ENCODE measurements at regions not wholly inside any gene's neighbourhood (a gene's known extent, or its start where the extent isn't known, plus 50 kb on each side); places are given as distances from the start of the nearest gene placed in this dataset.
"Not testable (repeated sequence)": the region's sequence is repeated elsewhere in the genome, so short reads cannot be mapped to it uniquely, and the experiment has no call there.

DNA sequence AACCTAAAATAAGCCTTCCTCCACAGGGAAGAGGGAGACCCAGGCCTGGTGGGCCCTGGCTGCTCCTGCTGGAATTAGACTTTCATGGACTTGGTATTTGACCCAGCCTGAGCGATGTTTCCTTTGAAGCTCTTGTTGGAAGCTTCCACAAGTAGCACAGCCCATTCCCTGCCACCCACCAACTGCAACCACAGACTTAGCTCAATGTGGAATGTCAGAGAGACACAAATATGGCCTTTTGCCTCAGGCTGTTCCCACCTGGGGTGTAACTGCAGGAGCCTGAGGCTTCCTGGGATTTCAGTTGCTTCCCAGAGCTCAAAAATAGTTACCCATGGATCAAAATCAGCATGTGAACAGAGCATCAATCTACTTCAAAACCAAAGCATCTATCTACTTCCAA is 70.3 kb upstream of the LHFPL2 start:
- no peak overlapping the region for H3K4me3 ChIP-seq (ENCODE audit: low read depth, low read length)
- no peak for DNase-seq (ENCODE audit: low read depth)
- TF ChIP-seq POLR2A (IDR thresholded peaks at IDR 0.05; ENCODE audit: extremely low read depth, insufficient read length) = no peak
- no peak for TF ChIP-seq MYC (IDR thresholded peaks at IDR 0.05; ENCODE audit: low read depth, low read length)
- TF ChIP-seq, protein P1, sequence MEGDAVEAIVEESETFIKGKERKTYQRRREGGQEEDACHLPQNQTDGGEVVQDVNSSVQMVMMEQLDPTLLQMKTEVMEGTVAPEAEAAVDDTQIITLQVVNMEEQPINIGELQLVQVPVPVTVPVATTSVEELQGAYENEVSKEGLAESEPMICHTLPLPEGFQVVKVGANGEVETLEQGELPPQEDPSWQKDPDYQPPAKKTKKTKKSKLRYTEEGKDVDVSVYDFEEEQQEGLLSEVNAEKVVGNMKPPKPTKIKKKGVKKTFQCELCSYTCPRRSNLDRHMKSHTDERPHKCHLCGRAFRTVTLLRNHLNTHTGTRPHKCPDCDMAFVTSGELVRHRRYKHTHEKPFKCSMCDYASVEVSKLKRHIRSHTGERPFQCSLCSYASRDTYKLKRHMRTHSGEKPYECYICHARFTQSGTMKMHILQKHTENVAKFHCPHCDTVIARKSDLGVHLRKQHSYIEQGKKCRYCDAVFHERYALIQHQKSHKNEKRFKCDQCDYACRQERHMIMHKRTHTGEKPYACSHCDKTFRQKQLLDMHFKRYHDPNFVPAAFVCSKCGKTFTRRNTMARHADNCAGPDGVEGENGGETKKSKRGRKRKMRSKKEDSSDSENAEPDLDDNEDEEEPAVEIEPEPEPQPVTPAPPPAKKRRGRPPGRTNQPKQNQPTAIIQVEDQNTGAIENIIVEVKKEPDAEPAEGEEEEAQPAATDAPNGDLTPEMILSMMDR (IDR thresholded peaks at IDR 0.05; ENCODE audit: low read depth, low read length) = no peak
- TF ChIP-seq, protein P2, sequence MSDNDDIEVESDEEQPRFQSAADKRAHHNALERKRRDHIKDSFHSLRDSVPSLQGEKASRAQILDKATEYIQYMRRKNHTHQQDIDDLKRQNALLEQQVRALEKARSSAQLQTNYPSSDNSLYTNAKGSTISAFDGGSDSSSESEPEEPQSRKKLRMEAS (IDR thresholded peaks at IDR 0.05; ENCODE audit: low read depth, low read length) = no peak

DNA sequence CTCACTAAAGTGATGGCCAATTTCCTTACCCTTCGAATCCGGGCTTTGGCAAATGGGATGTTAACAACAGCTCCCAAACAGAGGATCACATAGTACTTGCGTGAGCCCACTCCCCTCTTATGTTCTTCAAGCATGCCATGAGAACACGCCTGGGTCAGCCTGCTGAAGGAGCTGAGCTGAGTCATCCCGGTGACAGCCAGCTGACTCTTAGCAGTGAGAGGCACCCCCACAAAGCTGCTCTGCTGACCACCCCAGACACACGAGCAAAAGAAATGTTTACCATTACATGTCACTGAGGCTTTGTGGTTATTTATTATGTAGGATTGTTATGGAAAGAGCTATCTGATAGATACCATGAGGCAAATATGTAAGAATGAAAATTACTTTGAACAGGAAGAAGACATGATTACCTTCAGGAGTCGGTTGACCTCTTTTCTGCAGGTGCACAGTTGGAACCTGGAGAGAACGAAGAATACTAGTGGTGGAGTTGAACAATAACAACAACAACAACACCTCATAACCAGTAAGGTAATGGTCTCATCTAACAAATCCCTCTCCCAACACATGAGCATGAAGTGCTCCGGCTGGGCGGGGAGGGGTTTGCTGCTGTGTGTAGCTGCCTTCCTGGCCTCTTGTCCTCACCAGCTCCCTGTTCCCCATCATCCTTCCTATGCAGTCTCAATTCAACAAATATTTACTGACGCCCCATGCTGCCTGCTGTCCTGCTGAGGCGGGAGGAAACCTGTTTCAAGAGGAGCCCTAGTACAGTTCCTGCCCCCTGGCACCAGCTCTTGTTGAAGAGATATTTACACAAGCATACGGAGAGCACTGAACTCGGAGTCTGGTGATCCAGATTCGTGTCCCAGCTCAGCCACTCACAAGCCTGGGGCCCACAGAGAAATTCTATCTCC is 69.4 kb upstream of the LHFPL2 start:
- DNase-seq (ENCODE audit: low read depth) = no peak
- no peak overlapping the region for H3K4me3 ChIP-seq (ENCODE audit: low read depth, low read length)
- TF ChIP-seq POLR2A (IDR thresholded peaks at IDR 0.05; ENCODE audit: extremely low read depth, insufficient read length) (no peak), MYC (IDR thresholded peaks at IDR 0.05; ENCODE audit: low read depth, low read length) (no peak)
- TF ChIP-seq, protein P1 (IDR thresholded peaks at IDR 0.05; ENCODE audit: low read depth, low read length) = no peak
- TF ChIP-seq, protein P2 (IDR thresholded peaks at IDR 0.05; ENCODE audit: low read depth, low read length) = no peak

DNA sequence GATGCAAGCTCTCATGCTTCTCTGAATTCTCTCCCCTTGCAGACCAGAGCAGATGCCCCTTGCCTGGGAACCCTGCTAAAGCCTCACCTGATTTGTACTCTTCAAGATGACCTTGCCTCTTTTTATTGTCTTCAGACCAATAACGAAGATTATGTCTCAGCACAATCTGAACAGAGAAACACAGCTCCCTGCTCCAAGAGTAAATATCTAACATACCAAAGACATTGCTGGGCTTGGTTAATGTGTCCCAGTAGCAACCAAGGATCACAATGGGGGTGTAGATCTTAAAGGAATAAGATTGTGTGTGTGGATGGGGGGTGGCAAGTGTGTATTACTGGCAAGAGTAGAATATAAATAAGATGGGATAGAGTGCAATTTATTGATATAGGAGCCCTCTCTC is 67.6 kb upstream of the LHFPL2 start:
- DNase-seq (ENCODE audit: low read depth) = no peak
- H3K4me3 ChIP-seq (ENCODE audit: low read depth, low read length) = no peak overlapping the region
- TF ChIP-seq, protein P1 (IDR thresholded peaks at IDR 0.05; ENCODE audit: low read depth, low read length) = no peak
- TF ChIP-seq, protein P2 (IDR thresholded peaks at IDR 0.05; ENCODE audit: low read depth, low read length) = no peak

DNA sequence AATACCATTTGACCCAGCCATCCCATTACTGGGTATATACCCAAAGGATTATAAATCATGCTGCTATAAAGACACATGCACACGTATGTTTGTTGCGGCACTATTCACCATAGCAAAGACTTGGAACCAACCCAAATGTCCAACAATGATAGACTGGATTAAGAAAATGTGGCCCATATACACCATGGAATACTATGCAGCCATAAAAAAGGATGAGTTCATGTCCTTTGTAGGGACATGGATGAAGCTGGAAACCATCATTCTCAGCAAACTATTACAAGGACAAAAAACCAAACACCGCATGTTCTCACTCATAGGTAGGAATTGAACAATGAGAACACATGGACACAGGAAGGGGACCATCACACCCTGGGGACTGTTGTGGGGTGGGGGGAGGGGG is 66.8 kb upstream of the LHFPL2 start:
- not testable (repeated sequence) for H3K4me3 ChIP-seq (ENCODE audit: low read depth, low read length); DNase-seq (ENCODE audit: low read depth)

DNA sequence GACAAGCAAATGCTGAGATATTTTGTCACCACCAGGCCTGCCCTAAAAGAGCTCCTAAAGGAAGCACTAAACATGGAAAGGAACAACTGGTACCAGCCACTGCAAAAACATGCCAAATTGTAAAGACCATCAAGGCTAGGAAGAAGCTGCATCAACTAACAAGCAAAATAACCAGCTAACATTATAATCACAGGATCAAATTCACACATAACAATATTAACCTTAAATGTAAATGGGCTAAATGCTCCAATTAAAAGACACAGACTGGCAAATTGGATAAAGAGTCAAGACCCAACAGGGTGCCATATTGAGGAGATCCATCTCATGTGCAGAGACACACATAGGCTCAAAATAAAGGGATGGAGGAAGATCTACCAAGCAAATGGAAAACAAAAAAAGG is 63.1 kb upstream of the LHFPL2 start:
- not testable (repeated sequence) for DNase-seq (ENCODE audit: low read depth)

DNA sequence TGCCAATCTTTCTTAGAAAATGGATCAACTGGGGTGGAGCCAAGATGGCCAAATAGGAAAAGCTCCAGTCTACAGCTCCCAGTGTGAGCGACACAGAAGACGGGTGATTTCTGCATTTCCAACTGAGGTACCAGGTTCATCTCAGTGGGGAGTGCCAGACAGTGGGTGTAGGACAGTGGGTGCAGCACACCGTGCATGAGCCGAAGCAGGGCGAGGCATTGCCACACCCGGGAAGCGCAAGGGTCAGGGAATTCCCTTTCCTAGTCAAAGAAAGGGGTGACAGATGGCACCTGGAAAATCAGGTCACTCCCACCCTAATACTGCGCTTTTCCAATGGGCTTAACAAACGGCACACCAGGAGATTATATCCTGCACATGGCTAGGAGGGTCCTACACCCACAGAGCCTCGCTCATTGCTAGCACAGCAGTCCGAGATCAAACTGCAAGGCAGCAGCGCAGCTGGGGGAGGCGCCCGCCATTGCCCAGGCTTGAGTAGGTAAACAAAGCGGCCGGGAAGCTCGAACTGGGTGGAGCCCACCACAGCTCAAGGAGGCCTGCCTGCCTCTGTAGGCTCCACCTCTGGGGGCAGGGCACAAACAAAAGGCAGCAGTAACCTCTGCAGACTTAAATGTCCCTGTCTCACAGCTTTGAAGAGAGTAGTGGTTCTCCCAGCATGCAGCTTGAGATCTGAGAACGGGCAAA is 61.3 kb upstream of the LHFPL2 start:
- not testable (repeated sequence) for DNase-seq (ENCODE audit: low read depth); H3K4me3 ChIP-seq (ENCODE audit: low read depth, low read length)

More for the DNA sequence above, 63.1 kb upstream of the LHFPL2 start:
- H3K4me3 ChIP-seq (ENCODE audit: low read depth, low read length) = not testable (repeated sequence)

DNA sequence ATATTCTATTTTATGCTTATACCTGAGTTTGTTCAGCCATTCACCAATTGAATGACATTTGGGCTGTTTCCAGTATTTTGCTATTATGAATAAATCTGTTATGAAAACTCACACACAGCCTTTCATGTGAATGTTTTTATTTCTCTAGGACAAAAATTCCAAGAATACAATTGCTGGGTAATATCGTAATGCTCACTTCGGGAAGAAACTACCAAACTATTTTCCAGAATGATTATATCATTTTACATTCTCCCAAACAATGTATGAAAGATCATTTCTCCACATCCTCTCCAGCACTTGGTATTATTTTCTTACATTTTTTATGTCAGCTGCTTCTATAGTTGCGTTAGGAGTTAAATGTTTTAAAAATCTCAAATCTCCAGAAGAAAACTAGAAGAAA is 58.3 kb upstream of the LHFPL2 start:
- no peak overlapping the region for H3K4me3 ChIP-seq (ENCODE audit: low read depth, low read length)
- no peak for DNase-seq (ENCODE audit: low read depth)
- no peak for TF ChIP-seq POLR2A (IDR thresholded peaks at IDR 0.05; ENCODE audit: extremely low read depth, insufficient read length)
- TF ChIP-seq, protein P1 (IDR thresholded peaks at IDR 0.05; ENCODE audit: low read depth, low read length) = no peak
